Caco-2 (cell line): ENCODE measurements at regions not wholly inside any gene's neighbourhood (a gene's known extent, or its start where the extent isn't known, plus 50 kb on each side); places are given as distances from the start of the nearest gene placed in this dataset.

Experiments
- BruUV-seq: library from RNA; stranded (reverse); fragments of 400-500 nt; replicated peaks from 2 replicates; lab custom pipeline; 2021; lab: Mats Ljungman, UMichigan
- CTCF ChIA-PET: fragments of 300-600 bp; sonication (Branson Sonifier 250); formaldehyde crosslinking; loops from one replicate; lab custom pipeline; 2022; ENCODE audit warnings: antibody characterized with exemption; lab: Charles Lee
- POLR2A ChIA-PET: fragments of 300-600 bp; sonication (Branson Sonifier 250); formaldehyde crosslinking; loops from one replicate; lab custom pipeline; 2022; ENCODE audit warnings: antibody characterized with exemption; lab: Charles Lee
- DNase-seq, 2 experiments: peaks; one replicate each; pipeline versions ENCODE4 v3.0.0 to v3.0.0-alpha.2; 2020 to 2022
- H3K27me3 ChIP-seq: replicated peaks from 2 replicates; pipeline ENCODE4 v1.6.0; 2011; ENCODE audit warnings: low read length; ENCODE audit not compliant: control insufficient read depth, insufficient read depth
- H3K36me3 ChIP-seq: 2 replicates; pipeline ENCODE4 v1.5.1; 2011; ENCODE audit warnings: low read length; ENCODE audit not compliant: control insufficient read depth, insufficient read depth
- H3K4me1 ChIP-seq: fragments of 250-450 bp; sonication (Bioruptor Pico); 2 replicates; pipeline ENCODE4 v1.5.1; 2020; ENCODE audit warnings: mild to moderate bottlenecking
- H3K4me3 ChIP-seq: 2 replicates; pipeline ENCODE4 v1.5.1; 2011; ENCODE audit warnings: low read depth, mild to moderate bottlenecking, control low read depth, low read length
- H3K9me3 ChIP-seq: fragments of 250-450 bp; sonication (Bioruptor Pico); 2 replicates; pipeline ENCODE4 v1.5.1; 2020; ENCODE audit warnings: mild to moderate bottlenecking, moderate library complexity
- H3K27ac Mint-ChIP-seq: one replicate; pipeline ENCODE4 v1.8.0; 2022; ENCODE audit warnings: mixed read lengths; ENCODE audit not compliant: unreplicated experiment
- H3K27me3 Mint-ChIP-seq: one replicate; pipeline ENCODE4 v1.8.0; 2022; ENCODE audit warnings: mixed read lengths; ENCODE audit not compliant: insufficient read depth, unreplicated experiment
- H3K36me3 Mint-ChIP-seq: one replicate; pipeline ENCODE4 v1.8.0; 2022; ENCODE audit warnings: mild to moderate bottlenecking, mixed read lengths; ENCODE audit not compliant: insufficient read depth, unreplicated experiment
- H3K4me1 Mint-ChIP-seq: one replicate; pipeline ENCODE4 v1.8.0; 2022; ENCODE audit warnings: low read depth, mixed read lengths; ENCODE audit not compliant: unreplicated experiment
- H3K4me3 Mint-ChIP-seq: one replicate; pipeline ENCODE4 v1.8.0; 2022; ENCODE audit warnings: mild to moderate bottlenecking, moderate library complexity, mixed read lengths; ENCODE audit not compliant: unreplicated experiment
- H3K9me3 Mint-ChIP-seq: one replicate; pipeline ENCODE4 v1.8.0; 2022; ENCODE audit warnings: mixed read lengths; ENCODE audit not compliant: unreplicated experiment
- CTCF ChIP-seq, 2 experiments: fragments of 200-600 bp in 1 of 2; IDR thresholded peaks; 1 replicate in 1 of 2; 2 replicates in 1 of 2; pipeline versions ENCODE4 v1.5.1 to v1.8.0; 2011 to 2022; ENCODE audit warnings: antibody characterized with exemption in 1 of 2, control low read depth in 1 of 2, inconsistent platforms in 1 of 2, low read depth in 1 of 2, low read length in 1 of 2, mild to moderate bottlenecking in 1 of 2, moderate library complexity in 1 of 2; ENCODE audit not compliant: insufficient read depth in 1 of 2, severe bottlenecking in 1 of 2, unreplicated experiment in 1 of 2
- intact Hi-C: fragments of 100-400 bp; cut with micrococcal nuclease; formaldehyde crosslinking; loops from one replicate; pipeline ENCODE4 v1.10.0; 2022; ENCODE audit not compliant: unreplicated experiment

- Mint-ChIP-seq H3K27me3 (no peaks in the 10 kb centered on the region), H3K4me3 (no peak overlapping the region), H3K9me3 (no peaks in the 10 kb centered on the region), H3K36me3 (no peaks in the 10 kb centered on the region), H3K27ac (no peak overlapping the region), H3K4me1 (peaks cover 6% of the 10 kb centered on the region)
- Histone ChIP-seq H3K9me3 (no peaks in the 10 kb centered on the region), H3K4me3 (no peak overlapping the region), H3K4me1 (no peaks in the 10 kb centered on the region), H3K36me3 (no peaks in the 10 kb centered on the region), H3K27me3 (no peaks in the 10 kb centered on the region)
- ChIA-PET CTCF (no interaction called here), POLR2A (no interaction called here)
- BruUV-seq: no TSS peak
- DNase-seq: no peak
- TF ChIP-seq CTCF (IDR thresholded peaks at IDR 0.05; ENCODE audit: insufficient read depth in 1 of 2, low read depth in 1 of 2, low read length in 1 of 2, severe bottlenecking in 1 of 2, unreplicated experiment in 1 of 2): no peak
- intact Hi-C loops: no loop called here
These were observed 62.5 kb downstream of the PABIR2 start for GRCh38 chrX:134734466-134734952.

- Mint-ChIP-seq H3K27ac (no peak overlapping the region), H3K9me3 (no peaks in the 10 kb centered on the region)
- CTCF ChIA-PET: no interaction called here
These were observed 63.4 kb downstream of the PABIR2 start for GRCh38 chrX:134733591-134733990.

GRCh38 chrX:134732676-134733075, 64.3 kb downstream of the PABIR2 start:
- Mint-ChIP-seq H3K27me3 (no peaks in the 10 kb centered on the region), H3K27ac (no peak overlapping the region), H3K4me1 (peaks cover 1% of the 10 kb centered on the region), H3K9me3 (no peaks in the 10 kb centered on the region), H3K36me3 (no peaks in the 10 kb centered on the region), H3K4me3 (no peak overlapping the region)
- H3K36me3 ChIP-seq: no peaks in the 10 kb centered on the region
- no peaks in the 10 kb centered on the region for H3K9me3 ChIP-seq
- ChIA-PET CTCF (no interaction called here), POLR2A (no interaction called here)
- no peak overlapping the region for H3K4me3 ChIP-seq
- no peak for TF ChIP-seq CTCF (IDR thresholded peaks at IDR 0.05; ENCODE audit: insufficient read depth in 1 of 2, low read depth in 1 of 2, low read length in 1 of 2, severe bottlenecking in 1 of 2, unreplicated experiment in 1 of 2)
- intact Hi-C loops: no loop called here
- no TSS peak for BruUV-seq
- no peak for DNase-seq
- no peaks in the 10 kb centered on the region for H3K27me3 ChIP-seq
- no peaks in the 10 kb centered on the region for H3K4me1 ChIP-seq

More at GRCh38 chrX:134733591-134733990, 63.4 kb downstream of the PABIR2 start:
- H3K4me1 Mint-ChIP-seq: peaks cover 6% of the 10 kb centered on the region
- Histone ChIP-seq H3K4me3 (no peak overlapping the region), H3K9me3 (no peaks in the 10 kb centered on the region), H3K36me3 (no peaks in the 10 kb centered on the region), H3K27me3 (no peaks in the 10 kb centered on the region), H3K4me1 (no peaks in the 10 kb centered on the region)
- H3K36me3 Mint-ChIP-seq: no peaks in the 10 kb centered on the region
- POLR2A ChIA-PET: no interaction called here
- no peak for DNase-seq
- intact Hi-C loops: no loop called here
- H3K4me3 Mint-ChIP-seq: no peak overlapping the region
- H3K27me3 Mint-ChIP-seq: no peaks in the 10 kb centered on the region
- BruUV-seq: no TSS peak
- no peak for TF ChIP-seq CTCF (IDR thresholded peaks at IDR 0.05; ENCODE audit: insufficient read depth in 1 of 2, low read depth in 1 of 2, low read length in 1 of 2, severe bottlenecking in 1 of 2, unreplicated experiment in 1 of 2)
